ENCODE measurements at regions not wholly inside any gene's neighbourhood (a gene's known extent, or its start where the extent isn't known, plus 50 kb on each side); places are given as distances from the start of the nearest gene placed in this dataset.

DNA sequence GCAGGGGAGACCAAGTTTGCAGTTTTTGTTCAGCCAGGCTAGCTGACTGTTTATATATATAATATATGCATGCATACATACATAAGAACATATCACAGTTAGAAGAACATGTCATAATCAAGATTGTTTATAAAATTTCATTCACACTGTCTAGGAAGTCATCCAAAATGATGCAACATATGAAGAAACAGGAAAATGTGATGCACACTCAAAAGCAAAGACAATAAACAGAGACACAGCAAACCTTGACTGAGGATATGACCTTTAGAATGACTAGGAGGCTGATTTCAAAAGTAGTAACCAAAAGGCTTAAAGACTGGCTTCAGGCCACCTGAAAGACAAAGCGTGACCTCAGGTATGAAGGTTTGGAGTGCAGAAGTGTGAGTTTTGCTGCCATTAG lies 166.2 kb upstream of the NDN start:
- H3K27ac ChIP-seq = no peak overlapping the region
- no peaks in the 10 kb centered on the region for H3K9me3 ChIP-seq
- WGBS, 2 donors (ENCODE audit: low coverage in 1 of 2) = 50 to 55% methylated on average over 1 of the region's 1 CpG
- no peak for TF ChIP-seq POLR2A (IDR thresholded peaks at IDR 0.05)
- no peak for TF ChIP-seq EP300 (IDR thresholded peaks at IDR 0.05)
- TF ChIP-seq, protein P1, sequence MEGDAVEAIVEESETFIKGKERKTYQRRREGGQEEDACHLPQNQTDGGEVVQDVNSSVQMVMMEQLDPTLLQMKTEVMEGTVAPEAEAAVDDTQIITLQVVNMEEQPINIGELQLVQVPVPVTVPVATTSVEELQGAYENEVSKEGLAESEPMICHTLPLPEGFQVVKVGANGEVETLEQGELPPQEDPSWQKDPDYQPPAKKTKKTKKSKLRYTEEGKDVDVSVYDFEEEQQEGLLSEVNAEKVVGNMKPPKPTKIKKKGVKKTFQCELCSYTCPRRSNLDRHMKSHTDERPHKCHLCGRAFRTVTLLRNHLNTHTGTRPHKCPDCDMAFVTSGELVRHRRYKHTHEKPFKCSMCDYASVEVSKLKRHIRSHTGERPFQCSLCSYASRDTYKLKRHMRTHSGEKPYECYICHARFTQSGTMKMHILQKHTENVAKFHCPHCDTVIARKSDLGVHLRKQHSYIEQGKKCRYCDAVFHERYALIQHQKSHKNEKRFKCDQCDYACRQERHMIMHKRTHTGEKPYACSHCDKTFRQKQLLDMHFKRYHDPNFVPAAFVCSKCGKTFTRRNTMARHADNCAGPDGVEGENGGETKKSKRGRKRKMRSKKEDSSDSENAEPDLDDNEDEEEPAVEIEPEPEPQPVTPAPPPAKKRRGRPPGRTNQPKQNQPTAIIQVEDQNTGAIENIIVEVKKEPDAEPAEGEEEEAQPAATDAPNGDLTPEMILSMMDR (IDR thresholded peaks at IDR 0.05) = no peak
- no peak for TF ChIP-seq POLR2AphosphoS5 (IDR thresholded peaks at IDR 0.05)
- H3K36me3 ChIP-seq = no peaks in the 10 kb centered on the region
- peaks cover 15% of the 10 kb centered on the region for H3K27me3 ChIP-seq
- no peak overlapping the region for H3K4me3 ChIP-seq
- no peak for ATAC-seq
- H3K4me1 ChIP-seq = no peaks in the 10 kb centered on the region

- H3K27me3 ChIP-seq = peaks cover 20% of the 10 kb centered on the region
- 42 to 44% methylated on average over 3 to 4 of the region's 5 CpGs for WGBS, 2 donors (ENCODE audit: low coverage in 1 of 2)
- TF ChIP-seq POLR2AphosphoS5 (IDR thresholded peaks at IDR 0.05) = no peak
- H3K4me1 ChIP-seq = no peaks in the 10 kb centered on the region
- no peaks in the 10 kb centered on the region for H3K9me3 ChIP-seq
- H3K36me3 ChIP-seq = no peaks in the 10 kb centered on the region
- H3K27ac ChIP-seq = no peak overlapping the region
- no peak for ATAC-seq
- H3K4me3 ChIP-seq = no peak overlapping the region
Observed at GRCh38 chr15:23854203-23854911, 167.3 kb upstream of the NDN start.

- peaks cover 23% of the 10 kb centered on the region for H3K27me3 ChIP-seq
- H3K36me3 ChIP-seq = no peaks in the 10 kb centered on the region
- WGBS, 2 donors (ENCODE audit: low coverage in 1 of 2) = 35 to 47% methylated on average over 7 of the region's 7 CpGs
- H3K9me3 ChIP-seq = no peaks in the 10 kb centered on the region
- ATAC-seq = no peak
- TF ChIP-seq POLR2AphosphoS5 (IDR thresholded peaks at IDR 0.05) = no peak
- no peak for TF ChIP-seq EP300 (IDR thresholded peaks at IDR 0.05)
- TF ChIP-seq, protein P1 (IDR thresholded peaks at IDR 0.05) = no peak
- no peak for TF ChIP-seq POLR2A (IDR thresholded peaks at IDR 0.05)
- H3K4me1 ChIP-seq = no peaks in the 10 kb centered on the region
- H3K4me3 ChIP-seq = no peak overlapping the region
- no peak overlapping the region for H3K27ac ChIP-seq
Observed at GRCh38 chr15:23854912-23855659, 168.0 kb upstream of the NDN start.

DNA sequence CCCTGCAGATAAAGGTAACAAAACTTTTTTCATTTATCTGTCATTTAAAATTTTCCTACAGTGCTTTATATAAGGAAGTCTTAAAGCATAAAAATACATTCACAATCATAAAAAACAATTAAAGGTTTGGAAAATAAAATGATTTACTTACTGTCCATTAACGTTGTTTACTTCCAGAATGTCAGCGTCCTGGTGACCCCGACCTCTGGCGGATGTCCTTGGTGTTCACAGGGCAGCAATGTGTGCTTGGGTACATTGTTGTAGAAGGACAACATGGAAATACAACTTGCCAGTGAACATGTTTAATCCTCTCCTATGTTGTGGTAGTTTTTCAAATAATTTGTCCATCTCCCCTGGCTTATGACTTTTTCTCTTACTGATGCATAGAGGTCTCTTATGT lies 168.8 kb upstream of the NDN start:
- Histone ChIP-seq H3K36me3 (no peaks in the 10 kb centered on the region), H3K4me3 (no peak overlapping the region), H3K9me3 (no peaks in the 10 kb centered on the region), H3K27me3 (peaks cover 31% of the 10 kb centered on the region), H3K4me1 (no peaks in the 10 kb centered on the region), H3K27ac (no peak overlapping the region)
- WGBS, 2 donors (ENCODE audit: low coverage in 1 of 2) = 55 to 60% methylated on average over 4 of the region's 4 CpGs
- TF ChIP-seq, protein P1 (IDR thresholded peaks at IDR 0.05) = no peak
- no peak for TF ChIP-seq POLR2AphosphoS5 (IDR thresholded peaks at IDR 0.05)
- TF ChIP-seq EP300 (IDR thresholded peaks at IDR 0.05) = no peak
- no peak for TF ChIP-seq POLR2A (IDR thresholded peaks at IDR 0.05)
- ATAC-seq = no peak

DNA sequence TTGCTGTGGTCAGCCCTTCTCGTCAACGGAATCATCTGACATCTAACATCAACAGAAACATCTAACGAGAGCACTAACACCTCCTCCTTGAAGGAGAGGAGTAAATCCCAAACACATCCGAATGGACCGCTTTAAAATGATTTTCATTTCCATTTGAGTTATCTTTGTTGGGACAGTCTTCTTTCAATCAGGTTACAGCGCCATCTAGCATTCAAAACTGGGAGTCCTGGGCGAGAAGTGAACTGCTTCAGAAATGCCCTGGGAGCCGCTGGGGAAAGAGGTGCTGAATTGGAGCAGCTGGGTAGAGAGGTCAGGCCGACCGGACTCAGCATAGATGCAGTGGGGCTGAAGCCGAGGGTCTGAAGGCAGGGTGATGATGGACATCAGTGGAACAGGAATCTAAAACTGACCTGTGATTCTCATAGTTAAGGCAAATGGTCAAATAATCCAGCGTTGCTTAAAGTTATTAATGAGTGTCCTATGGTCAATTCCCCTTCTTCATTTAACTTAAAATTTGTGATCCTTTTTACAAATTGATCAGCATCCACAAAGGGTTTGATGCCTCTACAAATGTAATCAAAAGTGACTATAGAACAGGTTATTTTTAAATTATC lies 170.0 kb upstream of the NDN start:
- 20 to 33% methylated on average over 5 to 10 of the region's 12 CpGs for WGBS, 2 donors (ENCODE audit: low coverage in 1 of 2)
- no peak for ATAC-seq
- TF ChIP-seq, protein P1 (IDR thresholded peaks at IDR 0.05) = peak in 2 of 4 experiments; percentile 21 to 37
- no peak for TF ChIP-seq POLR2A (IDR thresholded peaks at IDR 0.05)

More for the DNA sequence above, 170.0 kb upstream of the NDN start:
- Histone ChIP-seq H3K9me3 (no peaks in the 10 kb centered on the region), H3K4me3 (no peak overlapping the region), H3K27me3 (peaks cover 34% of the 10 kb centered on the region), H3K4me1 (no peaks in the 10 kb centered on the region), H3K36me3 (no peaks in the 10 kb centered on the region), H3K27ac (no peak overlapping the region)
